Caco-2 (cell line): ENCODE measurements at regions not wholly inside any gene's neighbourhood (a gene's known extent, or its start where the extent isn't known, plus 50 kb on each side); places are given as distances from the start of the nearest gene placed in this dataset.

Experiments
- BruUV-seq: library from RNA; stranded (reverse); fragments of 400-500 nt; replicated peaks from 2 replicates; lab custom pipeline; 2021; lab: Mats Ljungman, UMichigan
- CTCF ChIA-PET: fragments of 300-600 bp; sonication (Branson Sonifier 250); formaldehyde crosslinking; loops from one replicate; lab custom pipeline; 2022; ENCODE audit warnings: antibody characterized with exemption; lab: Charles Lee
- POLR2A ChIA-PET: fragments of 300-600 bp; sonication (Branson Sonifier 250); formaldehyde crosslinking; loops from one replicate; lab custom pipeline; 2022; ENCODE audit warnings: antibody characterized with exemption; lab: Charles Lee
- DNase-seq, 2 experiments: peaks; one replicate each; pipeline versions ENCODE4 v3.0.0 to v3.0.0-alpha.2; 2020 to 2022
- H3K27me3 ChIP-seq: replicated peaks from 2 replicates; pipeline ENCODE4 v1.6.0; 2011; ENCODE audit warnings: low read length; ENCODE audit not compliant: control insufficient read depth, insufficient read depth
- H3K36me3 ChIP-seq: 2 replicates; pipeline ENCODE4 v1.5.1; 2011; ENCODE audit warnings: low read length; ENCODE audit not compliant: control insufficient read depth, insufficient read depth
- H3K4me1 ChIP-seq: fragments of 250-450 bp; sonication (Bioruptor Pico); 2 replicates; pipeline ENCODE4 v1.5.1; 2020; ENCODE audit warnings: mild to moderate bottlenecking
- H3K4me3 ChIP-seq: 2 replicates; pipeline ENCODE4 v1.5.1; 2011; ENCODE audit warnings: low read depth, mild to moderate bottlenecking, control low read depth, low read length
- H3K9me3 ChIP-seq: fragments of 250-450 bp; sonication (Bioruptor Pico); 2 replicates; pipeline ENCODE4 v1.5.1; 2020; ENCODE audit warnings: mild to moderate bottlenecking, moderate library complexity
- H3K27ac Mint-ChIP-seq: one replicate; pipeline ENCODE4 v1.8.0; 2022; ENCODE audit warnings: mixed read lengths; ENCODE audit not compliant: unreplicated experiment
- H3K27me3 Mint-ChIP-seq: one replicate; pipeline ENCODE4 v1.8.0; 2022; ENCODE audit warnings: mixed read lengths; ENCODE audit not compliant: insufficient read depth, unreplicated experiment
- H3K36me3 Mint-ChIP-seq: one replicate; pipeline ENCODE4 v1.8.0; 2022; ENCODE audit warnings: mild to moderate bottlenecking, mixed read lengths; ENCODE audit not compliant: insufficient read depth, unreplicated experiment
- H3K4me1 Mint-ChIP-seq: one replicate; pipeline ENCODE4 v1.8.0; 2022; ENCODE audit warnings: low read depth, mixed read lengths; ENCODE audit not compliant: unreplicated experiment
- H3K4me3 Mint-ChIP-seq: one replicate; pipeline ENCODE4 v1.8.0; 2022; ENCODE audit warnings: mild to moderate bottlenecking, moderate library complexity, mixed read lengths; ENCODE audit not compliant: unreplicated experiment
- H3K9me3 Mint-ChIP-seq: one replicate; pipeline ENCODE4 v1.8.0; 2022; ENCODE audit warnings: mixed read lengths; ENCODE audit not compliant: unreplicated experiment
- CTCF ChIP-seq, 2 experiments: fragments of 200-600 bp in 1 of 2; IDR thresholded peaks; 1 replicate in 1 of 2; 2 replicates in 1 of 2; pipeline versions ENCODE4 v1.5.1 to v1.8.0; 2011 to 2022; ENCODE audit warnings: antibody characterized with exemption in 1 of 2, control low read depth in 1 of 2, inconsistent platforms in 1 of 2, low read depth in 1 of 2, low read length in 1 of 2, mild to moderate bottlenecking in 1 of 2, moderate library complexity in 1 of 2; ENCODE audit not compliant: insufficient read depth in 1 of 2, severe bottlenecking in 1 of 2, unreplicated experiment in 1 of 2
- intact Hi-C: fragments of 100-400 bp; cut with micrococcal nuclease; formaldehyde crosslinking; loops from one replicate; pipeline ENCODE4 v1.10.0; 2022; ENCODE audit not compliant: unreplicated experiment

- H3K4me1 Mint-ChIP-seq: no peaks in the 10 kb centered on the region
- intact Hi-C loops: no loop called here
- Histone ChIP-seq H3K4me3 (no peak overlapping the region), H3K4me1 (no peaks in the 10 kb centered on the region), H3K27me3 (no peaks in the 10 kb centered on the region), H3K36me3 (no peaks in the 10 kb centered on the region), H3K9me3 (no peaks in the 10 kb centered on the region)
- H3K36me3 Mint-ChIP-seq: no peaks in the 10 kb centered on the region
- POLR2A ChIA-PET: no interaction called here
- no peak overlapping the region for H3K4me3 Mint-ChIP-seq
- peaks cover 3% of the 10 kb centered on the region for H3K27me3 Mint-ChIP-seq
- no TSS peak for BruUV-seq
- H3K27ac Mint-ChIP-seq: no peak overlapping the region
- CTCF ChIA-PET: no interaction called here
- no peak for DNase-seq
- no peak for TF ChIP-seq CTCF (IDR thresholded peaks at IDR 0.05; ENCODE audit: insufficient read depth in 1 of 2, low read depth in 1 of 2, low read length in 1 of 2, severe bottlenecking in 1 of 2, unreplicated experiment in 1 of 2)
- no peaks in the 10 kb centered on the region for H3K9me3 Mint-ChIP-seq
Measured at GRCh38 chr2:104598636-104599035, 255.3 kb upstream of the POU3F3 start.

- CTCF ChIA-PET: no interaction called here
- no peaks in the 10 kb centered on the region for H3K4me1 ChIP-seq
- Mint-ChIP-seq H3K4me1 (no peaks in the 10 kb centered on the region), H3K36me3 (no peaks in the 10 kb centered on the region), H3K27me3 (peaks cover 3% of the 10 kb centered on the region), H3K4me3 (no peak overlapping the region), H3K9me3 (no peaks in the 10 kb centered on the region), H3K27ac (no peak overlapping the region)
- no peak for TF ChIP-seq CTCF (IDR thresholded peaks at IDR 0.05; ENCODE audit: insufficient read depth in 1 of 2, low read depth in 1 of 2, low read length in 1 of 2, severe bottlenecking in 1 of 2, unreplicated experiment in 1 of 2)
- DNase-seq: no peak
- POLR2A ChIA-PET: no interaction called here
- no peaks in the 10 kb centered on the region for H3K9me3 ChIP-seq
- H3K4me3 ChIP-seq: no peak overlapping the region
- intact Hi-C loops: no loop called here
- no peaks in the 10 kb centered on the region for H3K27me3 ChIP-seq
- no TSS peak for BruUV-seq
- H3K36me3 ChIP-seq: no peaks in the 10 kb centered on the region
Measured at GRCh38 chr2:104599787-104600510, 254.0 kb upstream of the POU3F3 start.

- DNase-seq: no peak
- TF ChIP-seq CTCF (IDR thresholded peaks at IDR 0.05; ENCODE audit: insufficient read depth in 1 of 2, low read depth in 1 of 2, low read length in 1 of 2, severe bottlenecking in 1 of 2, unreplicated experiment in 1 of 2): no peak
- POLR2A ChIA-PET: no interaction called here
- Mint-ChIP-seq H3K4me3 (no peak overlapping the region), H3K4me1 (no peaks in the 10 kb centered on the region), H3K9me3 (peaks cover 9% of the 10 kb centered on the region), H3K27me3 (peaks cover 7% of the 10 kb centered on the region), H3K36me3 (no peaks in the 10 kb centered on the region), H3K27ac (no peak overlapping the region)
- Histone ChIP-seq H3K27me3 (no peaks in the 10 kb centered on the region), H3K4me3 (no peak overlapping the region), H3K36me3 (no peaks in the 10 kb centered on the region), H3K4me1 (no peaks in the 10 kb centered on the region), H3K9me3 (no peaks in the 10 kb centered on the region)
- intact Hi-C loops: no loop called here
- no TSS peak for BruUV-seq
- CTCF ChIA-PET: no interaction called here
Measured at GRCh38 chr2:104606056-104606455, 247.9 kb upstream of the POU3F3 start.
